ENCODE measurements at regions not wholly inside any gene's neighbourhood (a gene's known extent, or its start where the extent isn't known, plus 50 kb on each side); places are given as distances from the start of the nearest gene placed in this dataset.

- TF ChIP-seq TAF1 (IDR thresholded peaks at IDR 0.05; ENCODE audit: borderline replicate concordance, low read depth, low read length) (no peak), POLR2AphosphoS5 (IDR thresholded peaks at IDR 0.05; ENCODE audit: low read depth, low read length) (no peak), POLR2A (IDR thresholded peaks at IDR 0.05; ENCODE audit: low read depth, low read length) (no peak)
These were observed 254.2 kb downstream of the ETNK1 start for GRCh38 chr12:22879203-22879602.
